Activated CD8-positive, alpha-beta T cell treated with anti-CD3 and anti-CD28 coated beads for 36 hours (primary cell): ENCODE measurements at regions not wholly inside any gene's neighbourhood (a gene's known extent, or its start where the extent isn't known, plus 50 kb on each side); places are given as distances from the start of the nearest gene placed in this dataset.

Experiments
- ATAC-seq: fragments of 200-7000 bp; cut with Tn5 transposase; one replicate; pipeline ENCODE4 v1.10.0; 2021; ENCODE audit warnings: mild to moderate bottlenecking, moderate library complexity
- CTCF ChIA-PET: fragments of 350-600 bp; sonication (Branson Sonifier 250); formaldehyde crosslinking; loops from one replicate; lab custom pipeline; 2021; ENCODE audit warnings: antibody characterized with exemption; lab: Charles Lee
- POLR2A ChIA-PET: fragments of 350-600 bp; sonication (Branson Sonifier 250); formaldehyde crosslinking; loops from one replicate; lab custom pipeline; 2021; ENCODE audit warnings: antibody characterized with exemption; lab: Charles Lee
- DNase-seq: peaks from one replicate; pipeline ENCODE4 v3.0.0-alpha.2; 2020
- H3K27ac Mint-ChIP-seq: one replicate; pipeline ENCODE4 v1.8.0; 2021; ENCODE audit warnings: mild to moderate bottlenecking, mixed read lengths
- H3K27me3 Mint-ChIP-seq: one replicate; pipeline ENCODE4 v1.8.0; 2021; ENCODE audit warnings: mixed read lengths
- H3K36me3 Mint-ChIP-seq: one replicate; pipeline ENCODE4 v1.8.0; 2021; ENCODE audit warnings: low read depth, mixed read lengths
- H3K4me1 Mint-ChIP-seq: one replicate; pipeline ENCODE4 v1.8.0; 2021; ENCODE audit warnings: low read depth, mixed read lengths
- H3K4me3 Mint-ChIP-seq: one replicate; pipeline ENCODE4 v1.8.0; 2021; ENCODE audit warnings: mild to moderate bottlenecking, moderate library complexity, mixed read lengths
- H3K9me3 Mint-ChIP-seq: one replicate; pipeline ENCODE4 v1.8.0; 2021; ENCODE audit warnings: mixed read lengths
- intact Hi-C: fragments of 100-400 bp; cut with micrococcal nuclease; formaldehyde crosslinking; loops from one replicate; pipeline ENCODE4 v1.10.0; 2022
- TF ChIP-seq, protein P1 (sequence below): fragments of 200-600 bp; IDR thresholded peaks from one replicate; pipeline ENCODE4 v1.8.0; 2022; ENCODE audit warnings: antibody characterized with exemption, mild to moderate bottlenecking

DNA sequence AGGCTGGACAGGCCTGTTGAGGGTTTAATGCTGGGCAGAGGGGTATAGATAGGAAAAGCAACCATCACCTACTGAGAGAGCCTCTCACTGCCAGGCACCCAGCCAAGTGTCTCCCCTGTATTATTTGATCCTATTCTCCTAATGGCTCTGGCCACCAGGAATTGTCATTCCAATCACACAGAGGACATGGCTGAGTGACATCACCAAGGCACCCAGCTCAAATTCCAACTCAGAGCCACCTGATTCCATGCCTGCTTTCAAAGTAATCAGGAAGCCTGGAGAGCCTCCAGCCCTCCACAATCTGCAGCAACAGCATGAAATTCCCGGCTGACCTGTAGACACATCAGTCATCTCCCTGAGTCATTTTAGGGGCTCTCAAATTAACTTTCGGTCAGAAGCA lies 368.9 kb upstream of the C16orf82 start:
- intact Hi-C loops = no loop called here
- Mint-ChIP-seq H3K4me1 (no peaks in the 10 kb centered on the region), H3K36me3 (no peaks in the 10 kb centered on the region), H3K27me3 (peaks cover 7% of the 10 kb centered on the region), H3K9me3 (peaks cover 2% of the 10 kb centered on the region), H3K4me3 (no peak overlapping the region), H3K27ac (no peak overlapping the region)
- ATAC-seq = no peak
- CTCF ChIA-PET = no interaction called here
- POLR2A ChIA-PET = interaction anchor here (0.5 to 1.1 kb wide), 2 partner anchors 9 to 283 kb away, joined by 3 read pairs; no protein-coding TSS in a partner anchor
- TF ChIP-seq, protein P1, sequence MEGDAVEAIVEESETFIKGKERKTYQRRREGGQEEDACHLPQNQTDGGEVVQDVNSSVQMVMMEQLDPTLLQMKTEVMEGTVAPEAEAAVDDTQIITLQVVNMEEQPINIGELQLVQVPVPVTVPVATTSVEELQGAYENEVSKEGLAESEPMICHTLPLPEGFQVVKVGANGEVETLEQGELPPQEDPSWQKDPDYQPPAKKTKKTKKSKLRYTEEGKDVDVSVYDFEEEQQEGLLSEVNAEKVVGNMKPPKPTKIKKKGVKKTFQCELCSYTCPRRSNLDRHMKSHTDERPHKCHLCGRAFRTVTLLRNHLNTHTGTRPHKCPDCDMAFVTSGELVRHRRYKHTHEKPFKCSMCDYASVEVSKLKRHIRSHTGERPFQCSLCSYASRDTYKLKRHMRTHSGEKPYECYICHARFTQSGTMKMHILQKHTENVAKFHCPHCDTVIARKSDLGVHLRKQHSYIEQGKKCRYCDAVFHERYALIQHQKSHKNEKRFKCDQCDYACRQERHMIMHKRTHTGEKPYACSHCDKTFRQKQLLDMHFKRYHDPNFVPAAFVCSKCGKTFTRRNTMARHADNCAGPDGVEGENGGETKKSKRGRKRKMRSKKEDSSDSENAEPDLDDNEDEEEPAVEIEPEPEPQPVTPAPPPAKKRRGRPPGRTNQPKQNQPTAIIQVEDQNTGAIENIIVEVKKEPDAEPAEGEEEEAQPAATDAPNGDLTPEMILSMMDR = no peak
- DNase-seq = no peak

DNA sequence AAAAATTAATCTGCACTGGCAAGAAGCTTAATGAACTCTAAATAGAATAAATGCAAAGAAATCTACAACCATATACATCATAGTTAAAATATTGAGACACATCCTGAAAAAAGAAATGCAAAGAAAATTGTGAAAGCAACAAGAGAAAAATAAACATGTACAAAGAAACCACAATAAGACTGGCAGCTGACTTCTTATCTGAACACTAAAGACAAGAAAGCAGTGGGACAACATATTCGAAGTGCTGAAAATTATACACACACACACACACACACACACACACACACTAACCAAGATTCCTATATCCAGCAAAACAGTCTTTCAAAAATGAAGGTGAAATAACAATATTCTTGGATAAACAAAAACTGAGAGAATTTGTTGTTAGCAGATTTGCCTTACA lies 366.5 kb upstream of the C16orf82 start:
- DNase-seq (no peak), ATAC-seq (no peak)
- Mint-ChIP-seq H3K4me1 (no peaks in the 10 kb centered on the region), H3K9me3 (peaks cover 2% of the 10 kb centered on the region), H3K27me3 (peaks cover 7% of the 10 kb centered on the region), H3K4me3 (no peak overlapping the region), H3K27ac (no peak overlapping the region), H3K36me3 (no peaks in the 10 kb centered on the region)
- intact Hi-C loops = no loop called here
- POLR2A ChIA-PET = interaction anchor here (0.7 kb wide), 1 partner anchor 459 kb away, joined by 3 read pairs; no protein-coding TSS in a partner anchor
- CTCF ChIA-PET = no interaction called here
- TF ChIP-seq, protein P1 = no peak

DNA sequence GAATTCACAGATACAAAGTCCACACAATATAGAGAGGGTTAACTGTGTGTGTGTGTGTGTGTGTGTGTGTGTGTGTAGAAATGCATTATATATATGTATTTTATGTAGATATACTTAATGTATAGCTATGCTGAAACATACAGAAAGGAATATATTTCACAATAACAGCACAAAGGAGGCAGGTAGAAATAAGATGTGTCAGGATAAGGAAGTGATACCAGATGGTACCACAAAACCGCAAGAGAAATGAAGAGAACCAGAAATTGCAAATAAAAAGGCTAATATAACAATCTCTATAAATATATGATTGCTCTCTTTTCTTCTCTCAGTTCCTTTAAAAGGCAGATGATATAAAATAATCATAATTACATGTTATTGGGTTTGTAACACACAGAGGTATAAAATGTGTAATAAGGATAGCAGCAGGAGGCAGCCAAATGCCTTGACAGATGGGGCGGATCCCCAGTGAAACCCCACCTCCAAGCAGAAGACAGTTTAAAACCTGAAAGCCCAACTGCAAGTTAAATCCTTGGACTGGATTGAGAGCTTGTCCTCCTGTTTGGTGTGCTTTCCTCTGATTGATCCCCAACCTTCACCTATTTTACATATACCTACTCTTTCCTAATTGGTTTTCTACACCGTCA lies 365.4 kb upstream of the C16orf82 start:
- no peak overlapping the region for H3K4me3 Mint-ChIP-seq
- intact Hi-C loops = no loop called here

DNA sequence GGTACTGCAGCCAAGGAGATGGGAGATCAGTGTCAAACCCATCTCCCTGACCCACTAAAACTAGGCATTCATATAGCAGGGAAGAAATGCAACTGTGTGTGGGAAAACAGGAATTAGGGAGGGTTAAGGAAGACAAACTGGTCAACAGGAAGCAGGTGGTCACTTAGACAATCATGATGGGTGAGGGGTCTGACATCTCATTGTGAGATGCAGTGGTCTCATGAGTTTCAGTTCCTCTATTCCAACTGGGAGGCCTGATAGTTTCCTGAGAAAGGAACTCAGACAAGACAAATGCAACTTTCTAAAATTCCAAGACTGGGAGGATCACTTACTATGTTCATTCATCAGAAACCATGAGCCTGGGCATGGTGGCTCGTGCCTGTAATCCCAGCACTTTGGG lies 361.4 kb upstream of the C16orf82 start:
- H3K4me1 Mint-ChIP-seq = no peaks in the 10 kb centered on the region
- ChIA-PET CTCF (no interaction called here), POLR2A (no interaction called here)
- DNase-seq (no peak), ATAC-seq (no peak)
- H3K9me3 Mint-ChIP-seq = no peaks in the 10 kb centered on the region
- no peak overlapping the region for H3K27ac Mint-ChIP-seq
- no peaks in the 10 kb centered on the region for H3K36me3 Mint-ChIP-seq
- TF ChIP-seq, protein P1 = no peak
- H3K27me3 Mint-ChIP-seq = peaks cover 5% of the 10 kb centered on the region
- intact Hi-C loops = no loop called here
- H3K4me3 Mint-ChIP-seq = no peak overlapping the region

More for the DNA sequence above, 365.4 kb upstream of the C16orf82 start:
- DNase-seq (no peak), ATAC-seq (no peak)
- peaks cover 7% of the 10 kb centered on the region for H3K27me3 Mint-ChIP-seq
- TF ChIP-seq, protein P1 = no peak
- no peaks in the 10 kb centered on the region for H3K36me3 Mint-ChIP-seq
- H3K9me3 Mint-ChIP-seq = peaks cover 2% of the 10 kb centered on the region
- ChIA-PET POLR2A (no interaction called here), CTCF (no interaction called here)
- no peaks in the 10 kb centered on the region for H3K4me1 Mint-ChIP-seq
- no peak overlapping the region for H3K27ac Mint-ChIP-seq

- intact Hi-C loops = no loop called here
- Mint-ChIP-seq H3K36me3 (no peaks in the 10 kb centered on the region), H3K4me3 (no peak overlapping the region), H3K27ac (no peak overlapping the region), H3K4me1 (no peaks in the 10 kb centered on the region), H3K9me3 (no peaks in the 10 kb centered on the region), H3K27me3 (peaks cover 4% of the 10 kb centered on the region)
- ChIA-PET POLR2A (no interaction called here), CTCF (no interaction called here)
- TF ChIP-seq, protein P1 = no peak
- DNase-seq = no peak
- no peak for ATAC-seq
Measured at GRCh38 chr16:26708428-26708827, 358.3 kb upstream of the C16orf82 start.
